ENCODE measurements at regions not wholly inside any gene's neighbourhood (a gene's known extent, or its start where the extent isn't known, plus 50 kb on each side); places are given as distances from the start of the nearest gene placed in this dataset.
"Not testable (repeated sequence)": the region's sequence is repeated elsewhere in the genome, so short reads cannot be mapped to it uniquely, and the experiment has no call there.

DNA sequence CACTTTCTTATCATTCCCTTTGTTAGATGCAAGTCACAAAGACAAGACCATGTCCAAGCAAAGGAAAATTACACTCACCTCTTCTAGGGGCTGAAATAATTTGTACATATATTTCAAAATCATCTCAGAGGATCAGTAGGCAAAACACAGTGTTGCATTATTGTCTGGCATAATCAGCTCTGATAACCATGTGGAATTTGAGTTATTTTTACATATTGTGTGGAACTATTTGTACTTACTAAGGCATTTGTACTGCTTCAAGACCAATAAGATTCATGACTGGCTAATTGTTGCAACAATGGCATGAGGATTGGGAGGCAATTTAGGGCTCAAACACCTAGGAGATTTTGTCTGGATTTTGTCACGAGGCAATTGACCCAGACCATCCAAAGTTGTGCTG lies 1716.4 kb downstream of the BRINP3 start:
- Histone ChIP-seq H4K20me1 (no peaks in the 10 kb centered on the region), H3K27ac (no peak overlapping the region), H3K9ac (no peak overlapping the region), H3K27me3 (no peaks in the 10 kb centered on the region), H3K9me3 (no peaks in the 10 kb centered on the region), H3K4me1 (no peaks in the 10 kb centered on the region), H3K4me2 (no peak overlapping the region), H3K36me3 (no peaks in the 10 kb centered on the region), H3K4me3 (no peak overlapping the region)
- no peak for TF ChIP-seq Cebpa-rat (IDR thresholded peaks at IDR 0.05)

DNA sequence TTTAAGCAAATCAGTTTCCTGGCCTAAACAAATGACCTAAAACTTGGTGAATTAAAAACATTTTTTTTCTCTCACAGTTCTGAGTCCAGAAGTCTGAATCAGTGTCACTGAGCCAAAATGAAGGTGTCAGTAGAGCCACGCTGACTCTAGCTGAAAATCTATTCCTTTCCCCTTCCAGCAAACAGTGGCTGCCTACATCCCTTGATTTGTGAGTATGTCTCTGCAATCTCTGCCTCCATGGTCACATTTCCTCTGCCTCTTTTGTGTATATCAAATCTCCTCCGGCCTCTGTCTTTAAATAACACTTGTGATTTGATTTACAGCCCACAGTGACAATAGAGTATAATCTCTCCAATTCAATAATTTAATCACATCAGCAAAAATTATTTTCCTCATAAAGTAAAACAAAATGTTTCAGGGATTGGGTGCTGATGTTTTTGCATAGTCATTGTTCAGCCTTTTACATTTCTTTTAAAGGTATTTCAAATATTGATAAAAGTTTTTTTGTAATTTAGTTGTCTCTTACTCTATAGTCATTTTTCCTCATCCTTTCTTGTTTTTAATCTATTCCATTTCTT lies 1715.4 kb downstream of the BRINP3 start:
- no peak overlapping the region for H3K9ac ChIP-seq
- no peaks in the 10 kb centered on the region for H4K20me1 ChIP-seq
- no peak for TF ChIP-seq Cebpa-rat (IDR thresholded peaks at IDR 0.05)
- H3K4me1 ChIP-seq: no peaks in the 10 kb centered on the region
- no peaks in the 10 kb centered on the region for H3K27me3 ChIP-seq
- no peaks in the 10 kb centered on the region for H3K9me3 ChIP-seq
- H3K4me3 ChIP-seq: no peak overlapping the region
- no peak overlapping the region for H3K4me2 ChIP-seq
- H3K36me3 ChIP-seq: no peaks in the 10 kb centered on the region
- no peak overlapping the region for H3K27ac ChIP-seq

DNA sequence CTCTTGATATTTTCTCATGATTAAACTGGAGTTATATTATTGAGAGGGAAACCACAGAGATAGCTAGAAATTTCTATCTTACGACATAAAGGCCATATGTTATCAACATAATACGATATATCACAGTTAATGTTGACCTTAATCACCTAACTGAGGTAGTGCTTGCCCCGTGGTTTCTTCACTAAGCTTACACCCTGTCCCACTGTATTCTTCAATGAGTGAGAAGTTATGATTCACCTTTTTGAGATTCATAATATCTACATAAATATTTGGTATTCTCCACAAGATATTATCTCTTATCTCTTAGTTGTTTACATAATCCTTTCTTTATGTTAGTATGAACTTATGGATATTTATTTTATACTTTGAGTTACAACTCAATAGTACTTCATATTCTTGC lies 1714.1 kb downstream of the BRINP3 start:
- Histone ChIP-seq H3K36me3 (no peaks in the 10 kb centered on the region), H3K9ac (no peak overlapping the region), H3K27me3 (no peaks in the 10 kb centered on the region), H4K20me1 (no peaks in the 10 kb centered on the region), H3K4me3 (no peak overlapping the region), H3K4me1 (no peaks in the 10 kb centered on the region), H3K9me3 (no peaks in the 10 kb centered on the region), H3K27ac (no peak overlapping the region), H3K4me2 (no peak overlapping the region)
- TF ChIP-seq Cebpa-rat (IDR thresholded peaks at IDR 0.05): no peak

DNA sequence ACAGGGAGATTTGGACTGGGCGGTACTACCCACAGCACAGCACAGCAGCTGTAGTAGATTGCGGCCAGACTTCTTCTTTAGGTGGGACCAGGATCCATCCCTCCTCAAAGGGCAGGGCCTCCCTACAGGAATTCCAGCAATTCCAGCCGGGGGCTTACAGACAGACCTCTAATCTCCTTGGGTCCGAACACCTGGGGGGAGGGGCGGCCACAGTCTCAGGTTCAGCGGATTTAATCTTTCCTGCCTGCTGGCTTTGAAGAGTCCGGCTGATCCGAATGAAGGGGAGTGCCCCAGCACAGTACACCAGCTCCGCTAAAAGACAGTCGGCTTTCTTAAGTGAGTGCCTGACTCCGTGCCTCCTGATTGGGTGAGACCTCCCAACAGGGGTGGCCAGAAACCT lies 1708.5 kb downstream of the BRINP3 start:
- Histone ChIP-seq H3K9me3 (peaks cover 9% of the 10 kb centered on the region; the same call in 1 of the 2 replicates), H3K27me3 (no peaks in the 10 kb centered on the region), H3K9ac (no peak overlapping the region), H3K4me2 (no peak overlapping the region), H4K20me1 (no peaks in the 10 kb centered on the region), H3K4me3 (no peak overlapping the region), H3K27ac (no peak overlapping the region), H3K4me1 (no peaks in the 10 kb centered on the region), H3K36me3 (no peaks in the 10 kb centered on the region)
- TF ChIP-seq Cebpa-rat (IDR thresholded peaks at IDR 0.05): no peak

DNA sequence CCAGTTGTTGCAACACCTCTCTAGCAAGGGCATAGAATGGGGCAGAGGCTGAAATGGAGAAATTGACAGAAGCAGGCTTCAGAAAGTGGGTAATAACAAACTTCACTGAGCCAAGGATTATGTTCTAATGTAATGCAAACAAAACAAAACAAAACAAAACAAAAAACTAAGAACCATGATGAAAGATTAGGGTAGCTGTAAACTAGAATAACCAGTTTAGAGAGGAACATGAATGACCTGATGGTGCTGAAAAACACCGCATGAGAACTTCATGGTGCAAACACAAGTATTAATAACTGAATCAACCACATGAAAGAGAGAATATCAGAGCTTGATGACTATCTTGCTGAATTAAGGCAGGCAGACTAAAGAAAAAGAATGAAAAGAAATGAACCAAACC lies 1707.7 kb downstream of the BRINP3 start:
- no peaks in the 10 kb centered on the region for H3K4me1 ChIP-seq
- H3K27ac ChIP-seq: no peak overlapping the region
- no peak overlapping the region for H3K4me3 ChIP-seq
- H3K36me3 ChIP-seq: no peaks in the 10 kb centered on the region
- H3K9ac ChIP-seq: no peak overlapping the region
- no peak for TF ChIP-seq Cebpa-rat (IDR thresholded peaks at IDR 0.05)
- H4K20me1 ChIP-seq: no peaks in the 10 kb centered on the region
- H3K4me2 ChIP-seq: no peak overlapping the region
- H3K27me3 ChIP-seq: no peaks in the 10 kb centered on the region
- peaks cover 9% of the 10 kb centered on the region; the same call in 1 of the 2 replicates for H3K9me3 ChIP-seq

DNA sequence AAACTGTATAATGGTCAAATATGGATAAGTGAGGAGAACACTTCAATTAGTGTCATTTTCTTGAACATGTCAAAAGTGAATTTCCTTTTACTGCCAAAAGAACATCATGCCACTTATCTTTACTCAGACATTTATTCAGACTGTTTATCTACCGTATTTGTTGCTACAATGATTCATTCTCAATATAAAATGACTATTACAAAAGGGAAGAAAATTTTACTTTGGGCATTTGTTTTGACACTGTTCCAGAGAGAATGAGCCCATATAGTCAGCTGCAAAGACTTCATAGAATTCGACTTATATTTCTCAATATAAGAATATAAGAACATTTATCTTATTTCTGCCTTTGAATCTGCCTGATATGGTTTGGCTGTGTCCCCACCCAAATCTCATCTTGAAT lies 1699.1 kb downstream of the BRINP3 start:
- no peaks in the 10 kb centered on the region for H3K36me3 ChIP-seq
- H3K27me3 ChIP-seq: no peaks in the 10 kb centered on the region
- H3K4me2 ChIP-seq: no peak overlapping the region
- no peak for TF ChIP-seq Cebpa-rat (IDR thresholded peaks at IDR 0.05)
- no peaks in the 10 kb centered on the region for H3K4me1 ChIP-seq
- H3K4me3 ChIP-seq: no peak overlapping the region
- no peak overlapping the region for H3K27ac ChIP-seq
- H4K20me1 ChIP-seq: no peaks in the 10 kb centered on the region
- no peak overlapping the region for H3K9ac ChIP-seq
- H3K9me3 ChIP-seq: peaks cover 10% of the 10 kb centered on the region

DNA sequence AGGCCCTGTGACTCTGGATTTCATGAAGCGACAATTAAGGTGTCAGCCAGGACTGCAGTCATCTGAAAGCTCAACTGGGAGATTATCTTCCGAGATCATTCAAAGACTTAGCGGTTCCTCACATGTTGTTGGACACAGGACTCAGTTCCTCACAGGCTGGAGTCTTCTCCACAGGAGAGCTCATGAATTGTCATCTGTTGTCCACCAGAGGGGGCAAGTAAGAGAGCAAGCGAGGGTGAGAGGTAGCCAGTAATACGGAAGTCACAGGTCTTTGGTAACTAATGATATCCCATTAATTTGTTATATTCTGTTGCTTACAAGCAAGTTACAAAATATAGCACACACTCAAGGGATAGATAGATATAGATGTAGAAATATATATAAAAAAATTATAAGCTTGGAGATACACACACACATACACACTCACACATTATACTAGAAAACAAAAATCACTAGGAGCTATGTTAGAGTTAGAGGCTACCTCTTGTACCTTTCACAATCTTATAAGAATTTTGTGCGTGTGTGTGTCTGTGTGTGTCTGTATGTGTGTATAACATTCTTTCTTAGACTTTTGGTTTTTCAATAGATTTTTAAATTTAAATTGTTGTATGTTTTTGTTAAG lies 1695.3 kb downstream of the BRINP3 start:
- Histone ChIP-seq H3K36me3 (no peaks in the 10 kb centered on the region), H4K20me1 (no peaks in the 10 kb centered on the region), H3K27ac (no peak overlapping the region), H3K27me3 (no peaks in the 10 kb centered on the region), H3K9me3 (no peaks in the 10 kb centered on the region), H3K4me2 (no peak overlapping the region), H3K9ac (no peak overlapping the region), H3K4me3 (no peak overlapping the region), H3K4me1 (no peaks in the 10 kb centered on the region)
- no peak for TF ChIP-seq Cebpa-rat (IDR thresholded peaks at IDR 0.05)

DNA sequence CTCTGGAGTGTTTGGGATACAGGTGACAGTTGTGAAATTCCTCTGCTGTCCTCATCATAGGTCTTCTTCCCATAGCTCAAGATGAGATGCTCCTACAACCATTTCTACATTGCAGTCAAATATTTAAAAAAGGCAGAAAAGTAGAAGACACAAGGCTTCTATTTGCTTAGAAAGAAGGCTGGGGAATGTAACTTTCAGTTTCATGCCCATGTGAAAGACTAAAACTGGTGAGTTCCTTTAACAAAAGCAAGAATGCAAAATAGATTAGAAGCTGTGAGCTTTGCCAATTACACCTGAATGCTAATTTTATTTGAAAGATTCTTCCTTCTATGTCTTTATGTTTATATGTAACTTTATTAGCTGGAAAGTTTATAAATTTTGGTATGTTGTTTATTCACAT lies 1682.7 kb downstream of the BRINP3 start:
- H3K4me3 ChIP-seq: no peak overlapping the region
- no peaks in the 10 kb centered on the region for H3K9me3 ChIP-seq
- no peak for TF ChIP-seq Cebpa-rat (IDR thresholded peaks at IDR 0.05)
- no peak overlapping the region for H3K4me2 ChIP-seq
- no peak overlapping the region for H3K27ac ChIP-seq
- no peaks in the 10 kb centered on the region for H3K36me3 ChIP-seq
- H3K27me3 ChIP-seq: no peaks in the 10 kb centered on the region
- no peaks in the 10 kb centered on the region for H3K4me1 ChIP-seq
- no peaks in the 10 kb centered on the region for H4K20me1 ChIP-seq
- H3K9ac ChIP-seq: no peak overlapping the region

DNA sequence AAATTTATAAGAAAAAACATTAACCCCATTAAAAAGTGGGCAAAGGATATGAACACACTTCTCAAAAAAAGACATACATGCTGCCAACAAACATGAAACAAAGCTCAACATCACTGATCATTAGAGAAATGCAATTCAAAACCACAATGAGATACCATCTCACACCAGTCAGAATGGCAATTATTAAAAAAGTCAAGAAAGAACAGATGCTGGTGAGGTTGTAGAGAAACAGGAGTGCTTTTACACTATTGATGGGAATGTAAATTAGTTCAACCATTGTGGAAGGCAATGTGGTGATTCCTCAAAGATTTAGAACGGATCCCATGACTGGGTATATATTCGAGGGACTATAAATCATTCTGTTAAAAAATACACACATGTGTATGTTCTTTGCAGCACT lies 1665.5 kb downstream of the BRINP3 start:
- not testable (repeated sequence) for H3K4me1 ChIP-seq, H3K27ac ChIP-seq, H3K27me3 ChIP-seq, H3K4me3 ChIP-seq, H3K36me3 ChIP-seq, H3K4me2 ChIP-seq, H4K20me1 ChIP-seq, H3K9me3 ChIP-seq, H3K9ac ChIP-seq

DNA sequence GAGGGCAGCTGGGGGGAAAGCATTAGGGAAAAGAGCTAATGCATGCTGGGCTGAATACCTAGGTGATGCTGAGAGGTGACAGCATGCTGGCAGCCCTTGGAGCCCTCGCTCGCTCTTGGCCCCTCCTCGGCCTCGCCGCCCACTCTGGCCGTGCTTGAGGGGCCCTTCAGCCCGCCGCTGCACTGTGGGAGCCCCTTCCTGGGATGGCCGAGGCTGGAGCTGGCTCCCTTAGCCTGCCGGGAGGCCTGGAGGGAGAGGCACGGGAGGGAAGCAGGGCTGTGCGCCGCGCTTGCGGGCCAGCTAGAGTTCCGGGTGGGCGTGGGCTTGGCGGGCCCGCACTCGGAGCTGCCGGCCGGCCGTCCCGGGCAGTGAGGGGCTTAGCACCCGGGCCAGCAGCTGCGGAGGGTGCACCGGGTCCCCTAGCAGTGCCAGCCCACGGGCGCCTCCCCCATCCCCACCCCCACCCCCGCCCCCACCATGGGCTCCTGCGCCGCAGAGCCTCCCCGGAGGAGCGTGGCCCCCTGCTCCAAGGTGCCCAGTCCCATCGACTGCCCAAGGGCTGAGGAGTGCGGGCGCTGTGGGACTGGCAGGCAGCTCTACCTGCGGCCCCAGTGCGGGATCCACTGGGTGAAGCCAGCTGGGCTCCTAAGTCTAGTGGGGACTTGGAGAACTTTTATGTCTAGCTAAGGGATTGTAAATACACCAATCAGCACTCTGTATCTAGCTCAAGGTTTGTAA lies 1664.7 kb downstream of the BRINP3 start:
- not testable (repeated sequence) for H3K9ac ChIP-seq, H3K4me3 ChIP-seq, H3K27me3 ChIP-seq, H3K4me2 ChIP-seq, H3K4me1 ChIP-seq, H3K27ac ChIP-seq, H3K9me3 ChIP-seq, H4K20me1 ChIP-seq, H3K36me3 ChIP-seq

All from BLaER1 (cell line).